ENCODE measurements at regions not wholly inside any gene's neighbourhood (a gene's known extent, or its start where the extent isn't known, plus 50 kb on each side); places are given as distances from the start of the nearest gene placed in this dataset.

- TF ChIP-seq, protein P1, sequence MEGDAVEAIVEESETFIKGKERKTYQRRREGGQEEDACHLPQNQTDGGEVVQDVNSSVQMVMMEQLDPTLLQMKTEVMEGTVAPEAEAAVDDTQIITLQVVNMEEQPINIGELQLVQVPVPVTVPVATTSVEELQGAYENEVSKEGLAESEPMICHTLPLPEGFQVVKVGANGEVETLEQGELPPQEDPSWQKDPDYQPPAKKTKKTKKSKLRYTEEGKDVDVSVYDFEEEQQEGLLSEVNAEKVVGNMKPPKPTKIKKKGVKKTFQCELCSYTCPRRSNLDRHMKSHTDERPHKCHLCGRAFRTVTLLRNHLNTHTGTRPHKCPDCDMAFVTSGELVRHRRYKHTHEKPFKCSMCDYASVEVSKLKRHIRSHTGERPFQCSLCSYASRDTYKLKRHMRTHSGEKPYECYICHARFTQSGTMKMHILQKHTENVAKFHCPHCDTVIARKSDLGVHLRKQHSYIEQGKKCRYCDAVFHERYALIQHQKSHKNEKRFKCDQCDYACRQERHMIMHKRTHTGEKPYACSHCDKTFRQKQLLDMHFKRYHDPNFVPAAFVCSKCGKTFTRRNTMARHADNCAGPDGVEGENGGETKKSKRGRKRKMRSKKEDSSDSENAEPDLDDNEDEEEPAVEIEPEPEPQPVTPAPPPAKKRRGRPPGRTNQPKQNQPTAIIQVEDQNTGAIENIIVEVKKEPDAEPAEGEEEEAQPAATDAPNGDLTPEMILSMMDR (conservative IDR thresholded peaks at IDR 0.05 in 1 of 2, IDR thresholded peaks at IDR 0.05 in 1 of 2; ENCODE audit: low read depth in 1 of 2, low read length in 2 of 2): no peak
- no peak for TF ChIP-seq EZH2 (IDR thresholded peaks at IDR 0.05; ENCODE audit: low read length, missing control alignments)
Measured at GRCh38 chr1:204817341-204817740, 53.3 kb upstream of the NFASC start.

Data from fibroblast of lung (primary cell).